HEK293T (cell line): ENCODE measurements at regions not wholly inside any gene's neighbourhood (a gene's known extent, or its start where the extent isn't known, plus 50 kb on each side); places are given as distances from the start of the nearest gene placed in this dataset.

ENCODE experiments used
- ELF4 ChIP-seq: fragments of 450-650 bp; IDR thresholded peaks from 2 replicates; pipeline ENCODE4 v1.6.1; 2017; ENCODE audit warnings: antibody characterized with exemption
- SUZ12 ChIP-seq: fragments of 450-650 bp; IDR thresholded peaks from 2 replicates; pipeline ENCODE4 v1.6.1; 2016; ENCODE audit warnings: mild to moderate bottlenecking
- TF ChIP-seq, protein P1 (sequence below): fragments of 450-650 bp; IDR thresholded peaks from 2 replicates; pipeline ENCODE4 v1.6.1; 2016

DNA sequence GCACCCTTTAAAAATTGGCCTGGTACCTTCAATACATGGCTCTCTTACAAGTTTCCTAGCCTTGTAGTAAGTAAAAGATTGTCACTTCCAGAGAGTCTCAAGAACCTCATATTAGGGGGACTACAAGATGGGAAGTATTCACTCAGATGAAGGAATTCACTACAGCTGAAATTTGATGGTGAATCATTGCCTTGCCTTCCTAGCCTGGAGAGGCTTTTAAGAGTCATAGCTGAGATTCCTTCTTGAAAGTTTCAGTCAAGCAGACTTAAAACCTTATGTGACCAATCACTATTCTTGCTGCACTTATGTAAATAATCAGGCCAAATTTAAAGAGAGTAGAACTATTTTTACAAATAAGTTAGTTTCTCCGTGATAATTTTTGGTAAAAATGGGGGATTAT, 451.6 kb downstream of the TRHDE start:
- TF ChIP-seq ELF4 (no peak), SUZ12 (no peak)
- TF ChIP-seq, protein P1, sequence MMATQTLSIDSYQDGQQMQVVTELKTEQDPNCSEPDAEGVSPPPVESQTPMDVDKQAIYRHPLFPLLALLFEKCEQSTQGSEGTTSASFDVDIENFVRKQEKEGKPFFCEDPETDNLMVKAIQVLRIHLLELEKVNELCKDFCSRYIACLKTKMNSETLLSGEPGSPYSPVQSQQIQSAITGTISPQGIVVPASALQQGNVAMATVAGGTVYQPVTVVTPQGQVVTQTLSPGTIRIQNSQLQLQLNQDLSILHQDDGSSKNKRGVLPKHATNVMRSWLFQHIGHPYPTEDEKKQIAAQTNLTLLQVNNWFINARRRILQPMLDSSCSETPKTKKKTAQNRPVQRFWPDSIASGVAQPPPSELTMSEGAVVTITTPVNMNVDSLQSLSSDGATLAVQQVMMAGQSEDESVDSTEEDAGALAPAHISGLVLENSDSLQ, result no peak
